ENCODE measurements at regions not wholly inside any gene's neighbourhood (a gene's known extent, or its start where the extent isn't known, plus 50 kb on each side); places are given as distances from the start of the nearest gene placed in this dataset.

GRCh38 chr11:130672911-130673310, 224.5 kb downstream of the ADAMTS15 start:
- TF ChIP-seq FOXA1 (IDR thresholded peaks at IDR 0.05): no peak
- TF ChIP-seq SP1 (IDR thresholded peaks at IDR 0.05): no peak
- TF ChIP-seq BHLHE40 (IDR thresholded peaks at IDR 0.05; ENCODE audit: borderline replicate concordance): no peak
- no peak for TF ChIP-seq FOXM1 (IDR thresholded peaks at IDR 0.05; ENCODE audit: borderline replicate concordance)
- no peak for TF ChIP-seq TARDBP (IDR thresholded peaks at IDR 0.05)

Data from HEK293T (cell line).